HepG2 (cell line): ENCODE measurements at regions not wholly inside any gene's neighbourhood (a gene's known extent, or its start where the extent isn't known, plus 50 kb on each side); places are given as distances from the start of the nearest gene placed in this dataset.

Experiments used
- ATAC-seq: fragments of 200-7000 bp; cut with Tn5 transposase; 3 replicates; pipeline ENCODE4 v1.9.1; 2020; ENCODE audit warnings: mild to moderate bottlenecking, moderate library complexity
- BruUV-seq: library from RNA; stranded (reverse); fragments of 400-500 nt; replicated peaks from 2 replicates; lab custom pipeline; 2021; lab: Mats Ljungman, UMichigan
- CTCF ChIA-PET: fragments of 300-600 bp; formaldehyde crosslinking; extraction: SDS; loops from one replicate; lab custom pipeline; 2021; ENCODE audit warnings: low total read pairs, inconsistent platforms, low intra/inter-chr PET ratio; lab: Yijun Ruan, JAX
- POLR2A ChIA-PET: fragments of 350-600 bp; sonication (Branson Sonifier 250); formaldehyde crosslinking; loops from one replicate; lab custom pipeline; 2020; ENCODE audit warnings: antibody characterized with exemption, inconsistent platforms; lab: Yijun Ruan, JAX
- DNase-seq: peaks from one replicate; pipeline ENCODE4 v3.0.0-alpha.2; 2015; ENCODE audit warnings: low spot score
- FAIRE-seq: peaks from 3 replicates; lab custom pipeline; 2011; peaks lifted over from hg19 to GRCh38; lab: Jason Lieb, UNC
- H2AFZ ChIP-seq: one replicate; pipeline ENCODE4 v1.6.1; 2011; ENCODE audit warnings: low read length, inconsistent platforms
- H3K27ac ChIP-seq: fragments of 300-600 bp; 3 replicates; pipeline ENCODE4 v1.8.0; 2011; ENCODE audit warnings: mixed run types, mild to moderate bottlenecking, mixed read lengths, low read length, inconsistent platforms; ENCODE audit not compliant: insufficient read depth; ENCODE audit errors: extremely low read length
- H3K27me3 ChIP-seq, 2 experiments: fragments of 200-600 bp in 1 of 2; 2 replicates in 1 of 2; 3 replicates in 1 of 2; pipeline versions ENCODE4 v1.6.0 to v1.8.0; 2011; ENCODE audit warnings: low read length in 2 of 2, mild to moderate bottlenecking in 2 of 2, moderate library complexity in 2 of 2, inconsistent platforms in 1 of 2; ENCODE audit not compliant: insufficient read depth in 2 of 2, control insufficient read depth in 1 of 2
- H3K36me3 ChIP-seq, 2 experiments: fragments of 200-600 bp in 1 of 2; replicated peaks in 1 of 2; 2 replicates in 1 of 2; 3 replicates in 1 of 2; pipeline versions ENCODE4 v1.5.1 to v1.8.0; 2011; ENCODE audit warnings: low read length in 2 of 2, inconsistent platforms in 1 of 2; ENCODE audit not compliant: insufficient read depth in 2 of 2, control insufficient read depth in 1 of 2
- H3K4me1 ChIP-seq: 2 replicates; pipeline ENCODE4 v1.5.1; 2012; ENCODE audit warnings: low read length, inconsistent platforms; ENCODE audit not compliant: insufficient read depth
- H3K4me2 ChIP-seq: 2 replicates; pipeline ENCODE4 v1.6.0; 2011; ENCODE audit warnings: low read depth, low read length, inconsistent platforms
- H3K4me3 ChIP-seq, 3 experiments: fragments of 200-600 bp in 1 of 3; sonication (generic), shearing (Covaris generic) in 1 of 3; replicated peaks in 1 of 3; 2 replicates each; pipeline ENCODE4 v1.5.1; 2011 to 2016; ENCODE audit warnings: low read length in 3 of 3, inconsistent platforms in 2 of 3, low read depth in 2 of 3, mild to moderate bottlenecking in 2 of 3, control low read depth in 1 of 3, mixed read lengths in 1 of 3; ENCODE audit not compliant: insufficient read depth in 1 of 3
- H3K79me2 ChIP-seq: one replicate; pipeline ENCODE4 v1.6.1; 2011; ENCODE audit warnings: low read length, inconsistent platforms; ENCODE audit not compliant: insufficient read depth
- H3K9ac ChIP-seq: 2 replicates; pipeline ENCODE4 v1.6.0; 2011; ENCODE audit warnings: mild to moderate bottlenecking, low read depth, low read length, inconsistent platforms; ENCODE audit not compliant: insufficient read depth
- H3K9me3 ChIP-seq: 2 replicates; pipeline ENCODE4 v1.5.1; 2012; ENCODE audit warnings: mild to moderate bottlenecking, low read length
- H4K20me1 ChIP-seq: 2 replicates; pipeline ENCODE4 v1.6.0; 2011; ENCODE audit warnings: inconsistent platforms, mild to moderate bottlenecking, low read length, moderate library complexity; ENCODE audit not compliant: insufficient read depth
- KAT2B ChIP-seq: fragments of 150-350 bp; IDR thresholded peaks from 2 replicates; pipeline ENCODE4 v1.6.1; 2014; ENCODE audit warnings: low read depth, low read length, borderline replicate concordance
- KLF11 ChIP-seq: IDR thresholded peaks from 2 replicates; pipeline ENCODE4 v1.6.1; 2016; ENCODE audit warnings: missing compliant biosample characterization
- MEIS1 ChIP-seq: sonication (generic); formaldehyde crosslinking; IDR thresholded peaks from 2 replicates; pipeline ENCODE4 v1.9.0; 2021; ENCODE audit warnings: mild to moderate bottlenecking, missing genetic modification reagents, moderate library complexity, borderline replicate concordance
- MLLT10 ChIP-seq: sonication (generic); formaldehyde crosslinking; IDR thresholded peaks from 2 replicates; pipeline ENCODE4 v1.4.0; 2020; ENCODE audit warnings: missing genetic modification reagents
- TP53 ChIP-seq: sonication (generic); formaldehyde crosslinking; conservative IDR thresholded peaks from 2 replicates; pipeline ENCODE4 v1.4.0; 2020; ENCODE audit warnings: missing genetic modification reagents
- ZBTB1 ChIP-seq: sonication (generic); formaldehyde crosslinking; IDR thresholded peaks from 2 replicates; pipeline ENCODE4 v1.4.0; 2020; ENCODE audit warnings: missing genetic modification reagents, borderline replicate concordance
- ZBTB7B ChIP-seq: sonication (generic); formaldehyde crosslinking; IDR thresholded peaks from 2 replicates; pipeline ENCODE4 v1.4.0; 2020; ENCODE audit warnings: missing genetic modification reagents
- ZNF605 ChIP-seq: sonication (generic); formaldehyde crosslinking; IDR thresholded peaks from 2 replicates; pipeline ENCODE4 v1.8.0; 2022; ENCODE audit warnings: mild to moderate bottlenecking, missing genetic modification reagents
- WGBS: methylation state at CpG from one replicate; pipeline ENCODE4 v1.1.6; 2017; ENCODE audit warnings: low lambda C conversion rate; 5-methylcytosine and 5-hydroxymethylcytosine counted together
- in situ Hi-C: cut with HindIII; loops from 2 replicates; pipeline ENCODE4 v1.10.0; 2017; ENCODE audit warnings: low pct_unique_long_range_greater_than_20kb; ENCODE audit not compliant: extremely low pct_ligation_motif_present
- intact Hi-C: fragments of 100-400 bp; cut with micrococcal nuclease; formaldehyde crosslinking; loops from one replicate; pipeline ENCODE4 v1.10.0; 2022; ENCODE audit not compliant: unreplicated experiment
- TF ChIP-seq, protein P1 (sequence below): IDR thresholded peaks from 2 replicates; pipeline ENCODE4 v1.6.1; 2016; ENCODE audit warnings: mild to moderate bottlenecking, missing biosample characterization, missing genetic modification reagents
- TF ChIP-seq, protein P2 (sequence below): sonication (generic); formaldehyde crosslinking; IDR thresholded peaks from 2 replicates; pipeline ENCODE4 v1.5.0; 2020; ENCODE audit warnings: mild to moderate bottlenecking, missing genetic modification reagents, borderline replicate concordance
- TF ChIP-seq, protein P3 (sequence below): sonication (generic); formaldehyde crosslinking; IDR thresholded peaks from 2 replicates; pipeline ENCODE4 v1.8.1; 2023; ENCODE audit warnings: mild to moderate bottlenecking, missing genetic modification reagents, borderline replicate concordance
- TF ChIP-seq, protein P4 (sequence below): sonication (generic); formaldehyde crosslinking; IDR thresholded peaks from 2 replicates; pipeline ENCODE4 v1.4.0; 2020; ENCODE audit warnings: missing genetic modification reagents

DNA sequence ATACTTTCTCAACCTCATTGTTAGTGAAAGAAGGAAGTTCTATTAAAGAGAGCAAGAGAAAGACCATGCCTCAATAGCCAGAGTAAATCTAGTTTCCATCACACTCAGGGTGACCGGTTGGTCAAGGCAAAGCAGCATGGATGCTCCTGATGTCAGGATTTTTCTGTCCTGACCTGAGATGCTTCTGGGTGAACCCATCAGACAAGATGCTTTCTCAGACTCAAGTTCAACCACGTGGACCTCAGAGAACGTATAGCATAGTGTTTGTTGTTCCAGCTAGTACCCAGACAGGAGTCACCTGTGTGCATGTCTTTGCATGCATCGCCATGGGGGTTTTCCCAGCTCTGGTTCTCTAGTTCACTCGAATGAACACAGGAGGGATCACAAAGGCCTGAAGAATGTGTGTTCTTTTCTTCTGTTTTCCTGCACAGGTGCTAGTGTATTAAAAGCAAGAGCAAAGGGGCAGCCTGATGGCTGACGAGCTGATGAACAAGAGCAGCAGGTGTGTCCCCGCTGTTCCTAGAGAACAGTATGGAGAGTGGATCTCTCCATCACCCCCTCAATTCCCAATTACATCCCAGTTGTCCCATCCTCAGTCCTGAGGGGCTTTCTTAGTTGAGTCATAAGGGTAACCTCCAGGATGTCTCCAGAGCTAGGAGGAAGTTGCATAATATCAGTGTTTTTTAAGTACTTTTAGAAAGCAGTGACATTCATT is 110.5 kb upstream of the ENPP6 start:
- Histone ChIP-seq H3K27me3 (no peaks in the 10 kb centered on the region), H2AFZ (no peak overlapping the region), H3K36me3 (no peaks in the 10 kb centered on the region), H3K79me2 (no peaks in the 10 kb centered on the region), H3K27ac (no peak overlapping the region), H3K4me3 (no peak overlapping the region), H3K9ac (no peak overlapping the region), H3K9me3 (no peaks in the 10 kb centered on the region), H3K4me1 (peaks cover 36% of the 10 kb centered on the region), H4K20me1 (no peaks in the 10 kb centered on the region), H3K4me2 (no peak overlapping the region)
- no peak for FAIRE-seq
- in situ Hi-C loops = no loop called here
- intact Hi-C loops = no loop called here
- ChIA-PET POLR2A (interaction anchor here (0.8 to 1.5 kb wide), 3 partner anchors 15 to 209 kb away, joined by 3 to 7 read pairs (median 4); no protein-coding TSS in a partner anchor), CTCF (no interaction called here)
- 41% methylated on average over 7 of the region's 7 CpGs for WGBS
- no peak for DNase-seq
- BruUV-seq = no TSS peak
- ATAC-seq = no peak
- no peak for TF ChIP-seq ZNF605 (CRISPR knock-in tag)
- no peak for TF ChIP-seq MEIS1 (CRISPR knock-in tag)
- no peak for TF ChIP-seq KLF11 (CRISPR knock-in tag)
- TF ChIP-seq, protein P1, sequence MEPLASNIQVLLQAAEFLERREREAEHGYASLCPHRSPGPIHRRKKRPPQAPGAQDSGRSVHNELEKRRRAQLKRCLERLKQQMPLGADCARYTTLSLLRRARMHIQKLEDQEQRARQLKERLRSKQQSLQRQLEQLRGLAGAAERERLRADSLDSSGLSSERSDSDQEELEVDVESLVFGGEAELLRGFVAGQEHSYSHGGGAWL (CRISPR knock-in tag) = no peak
- TF ChIP-seq, protein P2, sequence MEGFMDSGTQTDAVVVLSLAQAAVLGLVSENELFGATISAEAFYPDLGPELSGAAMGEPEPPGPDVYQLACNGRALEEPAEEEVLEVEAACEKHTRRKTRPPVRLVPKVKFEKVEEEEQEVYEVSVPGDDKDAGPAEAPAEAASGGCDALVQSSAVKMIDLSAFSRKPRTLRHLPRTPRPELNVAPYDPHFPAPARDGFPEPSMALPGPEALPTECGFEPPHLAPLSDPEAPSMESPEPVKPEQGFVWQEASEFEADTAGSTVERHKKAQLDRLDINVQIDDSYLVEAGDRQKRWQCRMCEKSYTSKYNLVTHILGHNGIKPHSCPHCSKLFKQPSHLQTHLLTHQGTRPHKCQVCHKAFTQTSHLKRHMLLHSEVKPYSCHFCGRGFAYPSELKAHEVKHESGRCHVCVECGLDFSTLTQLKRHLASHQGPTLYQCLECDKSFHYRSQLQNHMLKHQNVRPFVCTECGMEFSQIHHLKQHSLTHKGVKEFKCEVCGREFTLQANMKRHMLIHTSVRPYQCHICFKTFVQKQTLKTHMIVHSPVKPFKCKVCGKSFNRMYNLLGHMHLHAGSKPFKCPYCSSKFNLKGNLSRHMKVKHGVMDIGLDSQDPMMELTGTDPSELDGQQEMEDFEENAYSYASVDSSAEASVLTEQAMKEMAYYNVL (CRISPR knock-in tag) = no peak
- TF ChIP-seq, protein P3, sequence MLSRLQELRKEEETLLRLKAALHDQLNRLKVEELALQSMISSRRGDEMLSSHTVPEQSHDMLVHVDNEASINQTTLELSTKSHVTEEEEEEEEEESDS (CRISPR knock-in tag) = no peak
- no peak for TF ChIP-seq ZBTB1 (CRISPR knock-in tag)
- TF ChIP-seq TP53 (CRISPR knock-in tag) = no peak
- TF ChIP-seq MLLT10 (CRISPR knock-in tag) = no peak
- TF ChIP-seq ZBTB7B (CRISPR knock-in tag) = no peak
- TF ChIP-seq KAT2B = no peak
- TF ChIP-seq, protein P4, sequence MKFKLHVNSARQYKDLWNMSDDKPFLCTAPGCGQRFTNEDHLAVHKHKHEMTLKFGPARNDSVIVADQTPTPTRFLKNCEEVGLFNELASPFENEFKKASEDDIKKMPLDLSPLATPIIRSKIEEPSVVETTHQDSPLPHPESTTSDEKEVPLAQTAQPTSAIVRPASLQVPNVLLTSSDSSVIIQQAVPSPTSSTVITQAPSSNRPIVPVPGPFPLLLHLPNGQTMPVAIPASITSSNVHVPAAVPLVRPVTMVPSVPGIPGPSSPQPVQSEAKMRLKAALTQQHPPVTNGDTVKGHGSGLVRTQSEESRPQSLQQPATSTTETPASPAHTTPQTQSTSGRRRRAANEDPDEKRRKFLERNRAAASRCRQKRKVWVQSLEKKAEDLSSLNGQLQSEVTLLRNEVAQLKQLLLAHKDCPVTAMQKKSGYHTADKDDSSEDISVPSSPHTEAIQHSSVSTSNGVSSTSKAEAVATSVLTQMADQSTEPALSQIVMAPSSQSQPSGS (CRISPR knock-in tag) = no peak
